HCT116 (cell line): ENCODE measurements at regions not wholly inside any gene's neighbourhood (a gene's known extent, or its start where the extent isn't known, plus 50 kb on each side); places are given as distances from the start of the nearest gene placed in this dataset.

Experiments
- CBX3 ChIP-seq: IDR thresholded peaks from 2 replicates; pipeline ENCODE4 v1.6.1; 2012; ENCODE audit warnings: low read depth
- JUND ChIP-seq: IDR thresholded peaks from 2 replicates; pipeline ENCODE4 v1.6.1; 2012
- POLR2A ChIP-seq: IDR thresholded peaks from 2 replicates; pipeline ENCODE4 v1.7.0; 2011; ENCODE audit warnings: borderline replicate concordance; ENCODE audit not compliant: insufficient read depth, insufficient read length; ENCODE audit errors: extremely low read depth
- RAD21 ChIP-seq: IDR thresholded peaks from 2 replicates; pipeline ENCODE4 v1.6.1; 2012; ENCODE audit warnings: low read depth, mild to moderate bottlenecking
- TF ChIP-seq, protein P1 (sequence below): IDR thresholded peaks from 2 replicates; pipeline ENCODE4 v1.6.1; 2012; ENCODE audit warnings: low read depth
- TF ChIP-seq, protein P2 (sequence below), 3 experiments: fragments of 200-600 bp in 1 of 3; sonication (generic) in 1 of 3; IDR thresholded peaks in 2 of 3; conservative IDR thresholded peaks in 1 of 3; 2 replicates each; pipeline ENCODE4 v1.5.1; 2012 to 2017; ENCODE audit warnings: low read depth in 2 of 3, low read length in 2 of 3, antibody characterized with exemption in 1 of 3, borderline replicate concordance in 1 of 3, control low read depth in 1 of 3, mild to moderate bottlenecking in 1 of 3, mixed read lengths in 1 of 3, mixed run types in 1 of 3, moderate library complexity in 1 of 3; ENCODE audit not compliant: insufficient read depth in 1 of 3

DNA sequence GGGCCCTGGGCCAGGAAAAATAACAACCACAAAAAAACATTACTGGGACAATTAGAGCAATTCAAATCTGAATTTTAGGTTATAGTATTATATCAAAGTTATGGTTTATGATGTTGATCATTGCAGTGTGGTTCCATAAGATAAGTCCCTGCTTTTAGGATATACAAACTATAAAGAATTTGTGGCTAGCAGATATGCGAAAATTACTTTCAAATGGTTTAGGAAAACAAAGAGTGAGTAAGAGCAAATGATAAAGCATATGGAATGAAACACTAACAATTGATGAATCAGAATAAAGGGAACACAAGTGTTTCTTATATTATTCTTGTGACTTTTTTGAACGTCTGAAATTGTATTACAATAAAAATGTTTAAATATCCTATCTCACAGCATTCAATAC is 64.4 kb upstream of the HECTD2 start:
- TF ChIP-seq CBX3 (no peak), POLR2A (no peak), JUND (no peak), RAD21 (no peak)
- TF ChIP-seq, protein P1, sequence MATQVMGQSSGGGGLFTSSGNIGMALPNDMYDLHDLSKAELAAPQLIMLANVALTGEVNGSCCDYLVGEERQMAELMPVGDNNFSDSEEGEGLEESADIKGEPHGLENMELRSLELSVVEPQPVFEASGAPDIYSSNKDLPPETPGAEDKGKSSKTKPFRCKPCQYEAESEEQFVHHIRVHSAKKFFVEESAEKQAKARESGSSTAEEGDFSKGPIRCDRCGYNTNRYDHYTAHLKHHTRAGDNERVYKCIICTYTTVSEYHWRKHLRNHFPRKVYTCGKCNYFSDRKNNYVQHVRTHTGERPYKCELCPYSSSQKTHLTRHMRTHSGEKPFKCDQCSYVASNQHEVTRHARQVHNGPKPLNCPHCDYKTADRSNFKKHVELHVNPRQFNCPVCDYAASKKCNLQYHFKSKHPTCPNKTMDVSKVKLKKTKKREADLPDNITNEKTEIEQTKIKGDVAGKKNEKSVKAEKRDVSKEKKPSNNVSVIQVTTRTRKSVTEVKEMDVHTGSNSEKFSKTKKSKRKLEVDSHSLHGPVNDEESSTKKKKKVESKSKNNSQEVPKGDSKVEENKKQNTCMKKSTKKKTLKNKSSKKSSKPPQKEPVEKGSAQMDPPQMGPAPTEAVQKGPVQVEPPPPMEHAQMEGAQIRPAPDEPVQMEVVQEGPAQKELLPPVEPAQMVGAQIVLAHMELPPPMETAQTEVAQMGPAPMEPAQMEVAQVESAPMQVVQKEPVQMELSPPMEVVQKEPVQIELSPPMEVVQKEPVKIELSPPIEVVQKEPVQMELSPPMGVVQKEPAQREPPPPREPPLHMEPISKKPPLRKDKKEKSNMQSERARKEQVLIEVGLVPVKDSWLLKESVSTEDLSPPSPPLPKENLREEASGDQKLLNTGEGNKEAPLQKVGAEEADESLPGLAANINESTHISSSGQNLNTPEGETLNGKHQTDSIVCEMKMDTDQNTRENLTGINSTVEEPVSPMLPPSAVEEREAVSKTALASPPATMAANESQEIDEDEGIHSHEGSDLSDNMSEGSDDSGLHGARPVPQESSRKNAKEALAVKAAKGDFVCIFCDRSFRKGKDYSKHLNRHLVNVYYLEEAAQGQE: no peak
- TF ChIP-seq, protein P2, sequence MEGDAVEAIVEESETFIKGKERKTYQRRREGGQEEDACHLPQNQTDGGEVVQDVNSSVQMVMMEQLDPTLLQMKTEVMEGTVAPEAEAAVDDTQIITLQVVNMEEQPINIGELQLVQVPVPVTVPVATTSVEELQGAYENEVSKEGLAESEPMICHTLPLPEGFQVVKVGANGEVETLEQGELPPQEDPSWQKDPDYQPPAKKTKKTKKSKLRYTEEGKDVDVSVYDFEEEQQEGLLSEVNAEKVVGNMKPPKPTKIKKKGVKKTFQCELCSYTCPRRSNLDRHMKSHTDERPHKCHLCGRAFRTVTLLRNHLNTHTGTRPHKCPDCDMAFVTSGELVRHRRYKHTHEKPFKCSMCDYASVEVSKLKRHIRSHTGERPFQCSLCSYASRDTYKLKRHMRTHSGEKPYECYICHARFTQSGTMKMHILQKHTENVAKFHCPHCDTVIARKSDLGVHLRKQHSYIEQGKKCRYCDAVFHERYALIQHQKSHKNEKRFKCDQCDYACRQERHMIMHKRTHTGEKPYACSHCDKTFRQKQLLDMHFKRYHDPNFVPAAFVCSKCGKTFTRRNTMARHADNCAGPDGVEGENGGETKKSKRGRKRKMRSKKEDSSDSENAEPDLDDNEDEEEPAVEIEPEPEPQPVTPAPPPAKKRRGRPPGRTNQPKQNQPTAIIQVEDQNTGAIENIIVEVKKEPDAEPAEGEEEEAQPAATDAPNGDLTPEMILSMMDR (IDR thresholded peaks at IDR 0.05 in 2 of 3, conservative IDR thresholded peaks at IDR 0.05 in 1 of 3; ENCODE audit: borderline replicate concordance in 1 of 3, insufficient read depth in 1 of 3, low read depth in 2 of 3, low read length in 2 of 3): no peak
